Neuronal stem cell (in vitro differentiated cells): ENCODE measurements at regions not wholly inside any gene's neighbourhood (a gene's known extent, or its start where the extent isn't known, plus 50 kb on each side); places are given as distances from the start of the nearest gene placed in this dataset.
A peak's percentile ranks its signal among the peaks of the same experiment; 100 is the strongest.
"Not testable (repeated sequence)": the region's sequence is repeated elsewhere in the genome, so short reads cannot be mapped to it uniquely, and the experiment has no call there.

ENCODE experiments used
- DNase-seq: peaks from one replicate; pipeline ENCODE4 v3.0.0-alpha.2; 2013; ENCODE audit warnings: low spot score
- H2AFZ ChIP-seq: one replicate; pipeline ENCODE4 v1.6.1; 2013; ENCODE audit warnings: mild to moderate bottlenecking, low read length, inconsistent platforms
- H2AK5ac ChIP-seq: 2 replicates; pipeline ENCODE4 v1.6.1; 2013; ENCODE audit warnings: low read depth, mild to moderate bottlenecking, inconsistent platforms, low read length, moderate library complexity, mixed read lengths
- H2BK120ac ChIP-seq: 2 replicates; pipeline ENCODE4 v1.6.1; 2013; ENCODE audit warnings: low read depth, mild to moderate bottlenecking, inconsistent platforms, low read length, moderate library complexity, mixed read lengths
- H2BK12ac ChIP-seq: one replicate; pipeline ENCODE4 v1.6.1; 2013; ENCODE audit warnings: low read length, inconsistent platforms
- H2BK15ac ChIP-seq: 2 replicates; pipeline ENCODE4 v1.6.1; 2013; ENCODE audit warnings: mild to moderate bottlenecking, low read length, inconsistent platforms, mixed read lengths
- H2BK5ac ChIP-seq: one replicate; pipeline ENCODE4 v1.6.1; 2013; ENCODE audit warnings: inconsistent platforms, mild to moderate bottlenecking, low read length, moderate library complexity
- H3K14ac ChIP-seq: one replicate; pipeline ENCODE4 v1.6.1; 2013; ENCODE audit warnings: low read length, inconsistent platforms
- H3K18ac ChIP-seq: 2 replicates; pipeline ENCODE4 v1.6.1; 2013; ENCODE audit warnings: low read length, inconsistent platforms
- H3K23ac ChIP-seq: 2 replicates; pipeline ENCODE4 v1.6.1; 2013; ENCODE audit warnings: low read depth, mild to moderate bottlenecking, mixed read lengths, low read length, inconsistent platforms; ENCODE audit not compliant: poor library complexity
- H3K27ac ChIP-seq: replicated peaks from 3 replicates; pipeline ENCODE4 v1.5.1; 2013; ENCODE audit warnings: low read length, inconsistent platforms
- H3K27me3 ChIP-seq, 3 experiments: 2 replicates each; pipeline ENCODE4 v1.6.1; 2013; ENCODE audit warnings: low read length in 3 of 3, mild to moderate bottlenecking in 2 of 3, inconsistent platforms in 1 of 3, low read depth in 1 of 3, mixed read lengths in 1 of 3, moderate library complexity in 1 of 3; ENCODE audit not compliant: control insufficient read depth in 3 of 3, insufficient read depth in 3 of 3
- H3K36me3 ChIP-seq, 2 donors: replicated peaks in 1 of 2; 2 replicates each; pipeline ENCODE4 v1.6.1; 2013; ENCODE audit warnings: low read length in 2 of 2; ENCODE audit not compliant: control insufficient read depth in 2 of 2, insufficient read depth in 2 of 2
- H3K4ac ChIP-seq: 2 replicates; pipeline ENCODE4 v1.6.1; 2013; ENCODE audit warnings: inconsistent platforms, mild to moderate bottlenecking, low read length, moderate library complexity
- H3K4me1 ChIP-seq, 2 donors: 1 replicate in 1 of 2; 2 replicates in 1 of 2; pipeline ENCODE4 v1.6.1; 2013; ENCODE audit warnings: low read length in 2 of 2, low read depth in 1 of 2; ENCODE audit not compliant: control insufficient read depth in 2 of 2, insufficient read depth in 1 of 2
- H3K4me2 ChIP-seq: one replicate; pipeline ENCODE4 v1.6.1; 2013; ENCODE audit warnings: mild to moderate bottlenecking, low read length, inconsistent platforms; ENCODE audit not compliant: insufficient read depth, poor library complexity, severe bottlenecking
- H3K4me3 ChIP-seq, 2 donors: 2 replicates each; pipeline ENCODE4 v1.5.1; 2013; ENCODE audit warnings: low read length in 2 of 2, mild to moderate bottlenecking in 2 of 2, inconsistent platforms in 1 of 2, moderate library complexity in 1 of 2
- H3K79me1 ChIP-seq: one replicate; pipeline ENCODE4 v1.6.1; 2013; ENCODE audit warnings: low read depth, mild to moderate bottlenecking, inconsistent platforms, low read length, moderate library complexity
- H3K9ac ChIP-seq: one replicate; pipeline ENCODE4 v1.6.1; 2013; ENCODE audit warnings: mild to moderate bottlenecking, low read depth, low read length, inconsistent platforms; ENCODE audit not compliant: poor library complexity
- H3K9me3 ChIP-seq, 2 donors: replicated peaks in 1 of 2; 2 replicates each; pipeline versions ENCODE3 to v1.6.1; 2013; ENCODE audit warnings: low read length in 2 of 2, mild to moderate bottlenecking in 2 of 2, inconsistent platforms in 1 of 2, low read depth in 1 of 2, mixed read lengths in 1 of 2, moderate library complexity in 1 of 2; ENCODE audit not compliant: control insufficient read depth in 2 of 2, insufficient read depth in 1 of 2
- H4K8ac ChIP-seq: one replicate; pipeline ENCODE4 v1.6.1; 2013; ENCODE audit warnings: low read depth, mild to moderate bottlenecking, inconsistent platforms, low read length, moderate library complexity
- H4K91ac ChIP-seq: one replicate; pipeline ENCODE4 v1.6.1; 2013; ENCODE audit warnings: low read length, low read depth, mild to moderate bottlenecking, inconsistent platforms; ENCODE audit not compliant: poor library complexity
- WGBS, 2 donors: extraction: QIAGEN DNeasy Blood & Tissue Kit; methylation state at CpG; one replicate each; pipeline ENCODE4 v1.1.7; 2013; ENCODE audit warnings: missing lambda C conversion rate in 2 of 2, mixed read lengths in 1 of 2; ENCODE audit not compliant: insufficient read length in 2 of 2, insufficient replicate concordance in 1 of 2; ENCODE audit errors: extremely low coverage in 2 of 2; 5-methylcytosine and 5-hydroxymethylcytosine counted together

DNA sequence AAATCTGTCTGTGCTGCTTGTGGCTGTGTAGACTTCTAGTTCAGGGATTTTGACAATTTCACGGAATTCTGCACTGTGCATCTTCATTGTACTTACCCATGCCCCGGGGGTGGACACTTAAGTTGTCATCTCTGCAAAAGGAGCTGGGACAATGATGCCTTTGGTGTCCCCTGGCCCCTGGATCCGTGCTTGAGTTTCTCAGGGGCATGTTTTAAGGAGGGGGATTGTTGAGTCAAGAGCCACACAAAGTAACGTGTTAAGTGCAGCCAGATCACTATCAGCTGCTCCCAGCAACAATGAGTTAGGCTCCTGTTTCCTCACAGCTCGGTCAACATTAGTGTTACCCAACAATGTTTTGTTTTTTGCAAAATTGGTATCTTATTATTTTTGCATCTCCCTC lies 305.0 kb upstream of the DIO3 start:
- H3K4me3 ChIP-seq, result no peak overlapping the region
- no peak overlapping the region for H3K27ac ChIP-seq
- no peak overlapping the region for H3K4ac ChIP-seq
- no peak overlapping the region for H2BK15ac ChIP-seq
- no peak for DNase-seq
- no peak overlapping the region for H4K91ac ChIP-seq
- peaks cover 0 to 3% of the 10 kb centered on the region in 2 donors for H3K4me1 ChIP-seq
- no peak overlapping the region for H3K9ac ChIP-seq
- no peak overlapping the region for H2BK12ac ChIP-seq
- no CpG with 5 or more reads among the region's 5 CpGs for WGBS, 2 donors
- H2AFZ ChIP-seq, result no peak overlapping the region
- H3K14ac ChIP-seq, result no peak overlapping the region
- no peaks in the 10 kb centered on the region for H3K79me1 ChIP-seq
- H3K9me3 ChIP-seq, result no peaks in the 10 kb centered on the region
- no peaks in the 10 kb centered on the region for H3K36me3 ChIP-seq
- H3K23ac ChIP-seq, result no peak overlapping the region
- no peak overlapping the region for H3K4me2 ChIP-seq
- H2BK5ac ChIP-seq, result no peak overlapping the region
- no peak overlapping the region for H3K18ac ChIP-seq
- H2BK120ac ChIP-seq, result no peak overlapping the region
- H4K8ac ChIP-seq, result no peak overlapping the region
- no peak overlapping the region for H2AK5ac ChIP-seq
- peaks cover 0 to 7% (median 0%) of the 10 kb centered on the region in 3 experiments for H3K27me3 ChIP-seq

DNA sequence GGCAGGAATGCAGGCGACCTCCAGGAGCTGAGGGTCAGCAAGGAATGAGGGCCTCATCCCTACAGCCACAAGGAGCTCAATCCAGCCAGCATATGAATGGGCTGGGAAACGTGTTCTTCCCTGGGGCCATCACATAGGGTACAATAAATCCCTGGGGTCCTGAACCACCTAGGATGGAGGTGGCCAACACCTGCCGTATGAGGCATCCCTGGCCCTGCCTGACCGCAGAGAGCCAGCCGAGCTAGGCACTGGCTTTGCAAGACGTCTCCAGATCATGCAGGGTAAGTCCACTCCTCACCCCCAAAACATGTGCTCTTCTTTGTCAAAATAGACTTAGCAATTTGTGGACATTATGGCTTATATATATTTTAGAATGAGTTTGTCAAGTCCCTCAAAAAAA lies 303.7 kb upstream of the DIO3 start:
- peak overlapping the region; percentile 10 for H2BK120ac ChIP-seq
- peaks cover 0 to 3% of the 10 kb centered on the region in 2 donors for H3K4me1 ChIP-seq
- H3K23ac ChIP-seq, result no peak overlapping the region
- H3K9ac ChIP-seq, result peak overlapping the region; percentile 78
- no peak overlapping the region for H2BK12ac ChIP-seq
- no peak overlapping the region for H2AK5ac ChIP-seq
- no peak overlapping the region for H3K14ac ChIP-seq
- H3K27me3 ChIP-seq, result peaks cover 0 to 7% (median 0%) of the 10 kb centered on the region in 3 experiments
- H4K8ac ChIP-seq, result no peak overlapping the region
- no peaks in the 10 kb centered on the region for H3K36me3 ChIP-seq
- no peak overlapping the region for H3K27ac ChIP-seq
- no peak overlapping the region for H4K91ac ChIP-seq
- no peak overlapping the region for H2BK15ac ChIP-seq
- WGBS, 2 donors, result no CpG with 5 or more reads among the region's 6 CpGs
- H3K79me1 ChIP-seq, result no peaks in the 10 kb centered on the region
- peak overlapping the region; percentile 5 for H3K18ac ChIP-seq
- H3K9me3 ChIP-seq, result peaks cover 4 to 5% of the 10 kb centered on the region in 2 donors
- no peak overlapping the region for H2AFZ ChIP-seq
- DNase-seq, result no peak
- no peak overlapping the region for H3K4me3 ChIP-seq
- no peak overlapping the region for H2BK5ac ChIP-seq
- no peak overlapping the region for H3K4me2 ChIP-seq
- no peak overlapping the region for H3K4ac ChIP-seq

DNA sequence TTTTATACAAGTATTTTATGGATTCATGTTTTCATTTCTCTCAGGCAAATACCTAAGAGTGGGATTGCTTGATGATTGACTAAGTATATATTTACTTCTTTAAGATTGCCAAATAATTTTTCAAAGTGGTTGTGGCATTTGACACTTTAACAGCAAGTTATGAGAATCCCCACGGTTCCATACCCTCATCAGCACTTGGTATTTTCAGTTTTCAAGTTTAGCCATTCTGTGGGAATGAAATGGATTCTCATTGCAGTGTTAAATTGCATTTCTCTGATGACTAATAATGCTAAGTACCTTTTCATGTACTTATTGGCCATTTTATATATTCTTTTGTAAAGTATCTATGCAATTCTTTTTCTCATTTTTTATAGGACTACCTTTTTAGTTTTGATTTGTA lies 301.5 kb upstream of the DIO3 start:
- H3K4me3 ChIP-seq, result no peak overlapping the region
- H3K18ac ChIP-seq, result no peak overlapping the region
- H2BK15ac ChIP-seq, result no peak overlapping the region
- H3K23ac ChIP-seq, result no peak overlapping the region
- H3K9ac ChIP-seq, result no peak overlapping the region
- H3K79me1 ChIP-seq, result no peaks in the 10 kb centered on the region
- H3K4me2 ChIP-seq, result no peak overlapping the region
- H4K91ac ChIP-seq, result no peak overlapping the region
- no CpG with 5 or more reads among the region's 1 CpG for WGBS, 2 donors
- no peak overlapping the region for H2BK120ac ChIP-seq
- H3K4ac ChIP-seq, result no peak overlapping the region
- no peak overlapping the region for H2BK5ac ChIP-seq
- no peaks in the 10 kb centered on the region for H3K27me3 ChIP-seq
- peaks cover 0 to 3% of the 10 kb centered on the region in 2 donors for H3K4me1 ChIP-seq
- H4K8ac ChIP-seq, result no peak overlapping the region
- no peak overlapping the region for H2BK12ac ChIP-seq
- no peaks in the 10 kb centered on the region for H3K36me3 ChIP-seq
- H2AFZ ChIP-seq, result no peak overlapping the region
- DNase-seq, result no peak
- no peak overlapping the region for H3K14ac ChIP-seq
- no peak overlapping the region for H3K27ac ChIP-seq
- H2AK5ac ChIP-seq, result no peak overlapping the region
- peaks cover 4 to 5% of the 10 kb centered on the region in 2 donors for H3K9me3 ChIP-seq

DNA sequence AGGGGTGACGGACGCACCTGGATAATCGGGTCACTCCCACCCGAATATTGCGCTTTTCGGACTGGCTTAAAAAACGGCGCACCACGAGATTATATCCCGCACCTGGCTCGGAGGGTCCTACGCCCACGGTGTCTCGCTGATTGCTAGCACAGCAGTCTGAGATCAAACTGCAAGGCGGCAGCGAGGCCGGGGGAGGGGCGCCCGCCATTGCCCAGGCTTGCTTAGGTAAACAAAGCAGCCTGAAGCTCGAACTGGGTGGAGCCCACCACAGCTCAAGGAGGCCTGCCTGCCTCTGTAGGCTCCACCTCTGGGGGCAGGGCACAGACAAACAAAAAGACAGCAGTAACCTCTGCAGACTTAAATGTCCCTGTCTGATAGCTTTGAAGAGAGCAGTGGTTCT lies 294.9 kb upstream of the DIO3 start:
- H2BK5ac ChIP-seq, H3K79me1 ChIP-seq, H3K4me3 ChIP-seq, H3K14ac ChIP-seq, H3K4me1 ChIP-seq, H2AK5ac ChIP-seq, H3K4me2 ChIP-seq, H4K91ac ChIP-seq, H2AFZ ChIP-seq, H3K9ac ChIP-seq, H3K9me3 ChIP-seq, DNase-seq, H3K27ac ChIP-seq, H4K8ac ChIP-seq, H3K36me3 ChIP-seq, H3K27me3 ChIP-seq, H3K18ac ChIP-seq, H2BK15ac ChIP-seq, H2BK12ac ChIP-seq, H3K4ac ChIP-seq, H2BK120ac ChIP-seq, H3K23ac ChIP-seq: not testable (repeated sequence)
- WGBS, 2 donors, result no CpG with 5 or more reads among the region's 20 CpGs
